HUES64 (cell line): ENCODE measurements at regions not wholly inside any gene's neighbourhood (a gene's known extent, or its start where the extent isn't known, plus 50 kb on each side); places are given as distances from the start of the nearest gene placed in this dataset.
A peak's percentile ranks its signal among the peaks of the same experiment; 100 is the strongest.

Experiments
- H3K27ac ChIP-seq: 2 replicates; pipeline ENCODE4 v1.7.0; 2013; ENCODE audit warnings: low read depth, low read length, inconsistent platforms
- H3K27me3 ChIP-seq: 2 replicates; pipeline ENCODE4 v1.6.1; 2013; ENCODE audit warnings: mild to moderate bottlenecking, low read length; ENCODE audit not compliant: insufficient read depth
- H3K36me3 ChIP-seq: 2 replicates; pipeline ENCODE4 v1.6.1; 2013; ENCODE audit warnings: mild to moderate bottlenecking, low read length; ENCODE audit not compliant: insufficient read depth
- H3K4me1 ChIP-seq: 2 replicates; pipeline ENCODE4 v1.6.1; 2013; ENCODE audit warnings: mild to moderate bottlenecking, low read length, moderate library complexity; ENCODE audit not compliant: insufficient read depth
- H3K4me3 ChIP-seq: 2 replicates; pipeline ENCODE4 v1.5.1; 2013; ENCODE audit warnings: mild to moderate bottlenecking, low read length, moderate library complexity
- H3K9ac ChIP-seq: 2 replicates; pipeline ENCODE4 v1.6.1; 2013; ENCODE audit warnings: mild to moderate bottlenecking, low read depth, low read length
- H3K9me3 ChIP-seq: 2 replicates; pipeline ENCODE4 v1.6.1; 2013; ENCODE audit warnings: low read depth, low read length; ENCODE audit not compliant: insufficient read depth
- WGBS: fragments of 150-250, 120-280 bp; methylation state at CpG from one replicate; pipeline ENCODE4 v1.1.7; 2013; ENCODE audit warnings: missing lambda C conversion rate; 5-methylcytosine and 5-hydroxymethylcytosine counted together

DNA sequence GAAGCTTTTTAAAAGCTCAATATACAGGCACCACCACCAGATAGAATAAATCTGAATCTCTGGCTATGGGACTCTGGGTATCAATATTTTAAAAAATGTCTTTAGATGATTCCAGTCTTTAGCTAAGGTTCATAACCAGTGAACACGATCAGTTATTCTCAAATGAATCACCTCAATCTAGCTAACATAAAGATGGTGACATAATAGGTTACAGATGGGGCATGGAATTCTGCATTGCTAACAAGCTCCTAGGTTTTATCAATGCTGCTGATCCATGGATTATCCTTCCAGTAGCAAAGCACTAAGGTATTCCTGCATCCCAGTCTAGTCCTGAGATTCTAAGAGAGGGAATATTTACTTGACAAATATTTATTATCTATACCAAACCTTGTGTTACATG lies 415.5 kb upstream of the CDH11 start:
- no peaks in the 10 kb centered on the region for H3K27me3 ChIP-seq
- H3K36me3 ChIP-seq: no peaks in the 10 kb centered on the region
- H3K9ac ChIP-seq: no peak overlapping the region
- no peak overlapping the region for H3K27ac ChIP-seq
- no peaks in the 10 kb centered on the region for H3K9me3 ChIP-seq
- no peak overlapping the region for H3K4me3 ChIP-seq
- no peaks in the 10 kb centered on the region for H3K4me1 ChIP-seq
- WGBS: no CpG with 5 or more reads among the region's 1 CpG

DNA sequence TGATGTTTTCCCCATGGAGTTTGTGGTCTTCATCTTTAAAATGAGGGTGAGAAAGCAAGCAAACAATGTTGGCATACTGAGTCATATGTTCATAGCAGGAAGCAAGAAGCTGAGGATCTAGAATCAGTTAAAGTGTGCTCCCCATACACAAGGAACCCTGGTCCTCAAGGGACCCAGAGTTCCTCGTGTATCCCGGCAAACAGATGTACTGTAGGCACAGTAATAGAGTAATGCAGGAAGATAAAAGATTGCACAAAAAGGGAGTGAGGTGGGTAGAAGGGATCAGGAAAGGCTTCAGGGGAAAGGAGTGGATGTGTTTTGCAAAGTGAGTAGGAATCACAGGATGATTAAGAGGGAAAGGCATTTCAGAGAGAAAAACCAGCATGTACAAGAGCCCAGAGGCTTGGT lies 412.3 kb upstream of the CDH11 start:
- no peak overlapping the region for H3K4me3 ChIP-seq
- WGBS: 91% methylated on average over 2 of the region's 2 CpGs

DNA sequence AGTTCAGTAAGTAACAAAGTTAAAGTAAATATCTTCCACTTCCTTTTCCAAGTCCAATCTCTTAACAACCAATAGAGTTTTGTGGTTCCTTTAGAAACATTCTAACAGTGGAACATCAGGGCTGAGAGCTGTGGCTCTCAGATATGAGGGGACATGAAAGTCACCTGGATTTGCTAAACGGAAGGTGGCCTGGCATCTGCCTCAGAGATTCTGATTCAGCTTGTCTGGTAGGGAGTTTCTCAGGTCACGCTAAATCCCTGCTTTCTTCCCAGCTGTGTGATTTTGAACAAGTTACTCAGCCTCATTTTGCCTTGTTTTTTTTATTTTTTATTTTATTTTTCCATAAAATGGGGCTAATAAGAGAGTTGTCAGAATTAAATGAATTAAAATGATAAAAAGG lies 411.0 kb upstream of the CDH11 start:
- no peaks in the 10 kb centered on the region for H3K9me3 ChIP-seq
- H3K9ac ChIP-seq: no peak overlapping the region
- 80% methylated on average over 2 of the region's 2 CpGs for WGBS
- H3K4me3 ChIP-seq: no peak overlapping the region
- no peaks in the 10 kb centered on the region for H3K27me3 ChIP-seq
- no peaks in the 10 kb centered on the region for H3K36me3 ChIP-seq
- no peak overlapping the region for H3K27ac ChIP-seq
- H3K4me1 ChIP-seq: no peaks in the 10 kb centered on the region

More for the DNA sequence above, 412.3 kb upstream of the CDH11 start:
- H3K4me1 ChIP-seq: no peaks in the 10 kb centered on the region
- H3K9me3 ChIP-seq: no peaks in the 10 kb centered on the region
- H3K9ac ChIP-seq: no peak overlapping the region
- no peak overlapping the region for H3K27ac ChIP-seq
- no peaks in the 10 kb centered on the region for H3K36me3 ChIP-seq
- no peaks in the 10 kb centered on the region for H3K27me3 ChIP-seq

DNA sequence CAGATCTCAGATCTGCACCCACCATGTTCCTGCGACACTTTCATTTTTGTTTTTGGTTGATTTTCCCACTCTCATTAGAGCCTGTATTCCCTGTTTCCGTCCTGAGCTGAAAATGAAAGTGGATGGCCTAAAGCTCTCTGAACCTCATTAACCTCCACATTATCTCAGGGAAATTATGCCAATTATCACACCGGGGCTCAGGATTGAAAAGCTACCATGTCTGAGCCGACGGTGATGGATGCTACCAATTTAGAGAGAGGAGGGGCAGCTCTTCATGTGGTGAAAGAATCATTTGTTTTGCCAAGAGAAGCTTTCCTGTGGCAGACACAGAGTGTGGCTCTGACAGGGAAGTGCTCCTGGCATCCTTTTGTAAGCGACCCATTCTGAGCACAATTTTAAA lies 410.4 kb upstream of the CDH11 start:
- no peak overlapping the region for H3K4me3 ChIP-seq
- H3K9me3 ChIP-seq: no peaks in the 10 kb centered on the region
- 85% methylated on average over 6 of the region's 6 CpGs for WGBS
- no peaks in the 10 kb centered on the region for H3K27me3 ChIP-seq
- no peaks in the 10 kb centered on the region for H3K4me1 ChIP-seq
- H3K36me3 ChIP-seq: no peaks in the 10 kb centered on the region
- H3K27ac ChIP-seq: no peak overlapping the region
- H3K9ac ChIP-seq: no peak overlapping the region

DNA sequence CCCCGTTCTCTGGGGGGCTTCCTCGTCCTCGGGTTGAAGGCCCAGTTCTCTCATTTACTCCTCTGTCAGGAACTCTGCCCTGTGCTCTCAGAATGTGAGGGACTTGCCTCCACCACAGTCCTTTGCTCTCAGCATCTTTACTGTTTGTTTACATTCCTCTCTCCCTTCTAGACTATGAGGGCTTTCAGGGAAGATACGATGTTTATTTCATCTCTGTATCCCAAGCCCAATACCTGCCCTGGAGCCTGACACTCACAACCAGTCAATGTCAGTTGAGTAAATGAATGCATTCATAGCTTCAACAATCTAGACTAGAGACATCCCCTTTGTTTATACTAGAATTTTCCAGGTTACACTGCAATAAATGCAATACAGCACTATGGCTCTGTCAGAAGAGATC lies 409.6 kb upstream of the CDH11 start:
- H3K27me3 ChIP-seq: no peaks in the 10 kb centered on the region
- 94% methylated on average over 4 of the region's 4 CpGs for WGBS
- no peak overlapping the region for H3K27ac ChIP-seq
- no peak overlapping the region for H3K4me3 ChIP-seq
- H3K36me3 ChIP-seq: no peaks in the 10 kb centered on the region
- H3K4me1 ChIP-seq: no peaks in the 10 kb centered on the region
- H3K9me3 ChIP-seq: no peaks in the 10 kb centered on the region
- no peak overlapping the region for H3K9ac ChIP-seq

DNA sequence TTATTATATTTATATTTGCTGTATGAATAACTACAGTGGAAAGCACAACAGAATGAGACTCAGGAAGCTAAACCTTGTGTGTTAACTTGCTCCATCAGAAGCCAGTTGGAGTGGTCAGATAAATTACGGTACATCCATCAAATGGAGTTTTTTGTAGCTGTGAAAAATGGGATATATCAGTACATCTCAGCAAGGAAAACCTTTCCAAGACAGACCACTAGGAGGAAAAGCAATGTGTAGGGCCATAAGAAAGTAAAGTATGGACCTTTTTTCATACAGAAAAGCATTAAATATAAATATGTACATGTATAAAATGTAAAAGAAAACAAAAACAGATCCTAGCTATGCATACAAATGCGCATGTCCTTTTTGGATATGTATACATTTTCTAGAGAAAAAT lies 403.8 kb upstream of the CDH11 start:
- peaks cover 30% of the 10 kb centered on the region for H3K4me1 ChIP-seq
- 100% methylated on average over 1 of the region's 2 CpGs for WGBS
- H3K27ac ChIP-seq: no peak overlapping the region

DNA sequence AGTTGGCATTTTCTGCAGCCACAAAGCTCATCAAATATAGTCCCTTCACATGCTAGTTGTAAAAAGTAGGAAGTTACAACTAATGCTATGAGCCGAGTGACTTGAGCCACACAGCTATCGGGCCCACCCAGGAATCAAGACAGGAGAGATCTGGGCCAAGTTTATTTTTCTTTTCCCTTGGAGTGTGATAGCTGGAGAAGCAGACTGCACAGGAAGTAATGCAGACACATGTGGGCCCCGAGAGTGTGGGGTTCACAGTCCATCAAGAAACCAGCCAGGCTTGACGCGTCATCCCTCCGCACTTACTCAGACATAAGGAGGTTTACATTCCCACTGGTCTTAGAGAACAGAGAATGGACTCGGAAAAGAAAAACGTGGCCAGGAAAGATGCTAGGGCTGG lies 403.1 kb upstream of the CDH11 start:
- Histone ChIP-seq H3K27ac (no peak overlapping the region), H3K4me3 (no peak overlapping the region), H3K9me3 (no peaks in the 10 kb centered on the region), H3K27me3 (no peaks in the 10 kb centered on the region), H3K4me1 (peaks cover 37% of the 10 kb centered on the region), H3K36me3 (no peaks in the 10 kb centered on the region), H3K9ac (no peak overlapping the region)
- 92% methylated on average over 8 of the region's 8 CpGs for WGBS

More for the DNA sequence above, 403.8 kb upstream of the CDH11 start:
- Histone ChIP-seq H3K27me3 (no peaks in the 10 kb centered on the region), H3K4me3 (no peak overlapping the region), H3K9me3 (no peaks in the 10 kb centered on the region), H3K36me3 (no peaks in the 10 kb centered on the region), H3K9ac (no peak overlapping the region)

DNA sequence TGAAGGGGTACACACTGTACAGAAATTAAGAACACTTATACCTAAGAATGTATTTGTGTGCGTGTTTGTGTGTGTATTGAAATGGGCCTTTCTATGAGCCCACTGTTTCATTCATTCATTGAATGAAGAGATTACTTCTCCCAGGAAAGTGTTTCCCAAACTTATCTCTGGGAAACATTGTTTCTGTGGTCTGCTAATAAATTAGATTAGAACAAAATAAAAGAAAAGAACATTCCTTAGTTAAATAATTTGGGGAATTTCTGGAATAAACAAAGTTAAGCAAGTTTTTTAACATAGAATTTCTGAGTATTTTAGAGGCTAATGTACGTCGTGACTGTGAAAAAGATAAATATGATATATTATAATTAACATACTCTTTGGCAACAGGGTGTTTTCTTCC lies 402.4 kb upstream of the CDH11 start:
- Histone ChIP-seq H3K9ac (no peak overlapping the region), H3K36me3 (no peaks in the 10 kb centered on the region), H3K4me1 (peaks cover 39% of the 10 kb centered on the region), H3K27me3 (no peaks in the 10 kb centered on the region), H3K4me3 (no peak overlapping the region), H3K9me3 (no peaks in the 10 kb centered on the region), H3K27ac (no peak overlapping the region)
- WGBS: no CpG with 5 or more reads among the region's 3 CpGs

DNA sequence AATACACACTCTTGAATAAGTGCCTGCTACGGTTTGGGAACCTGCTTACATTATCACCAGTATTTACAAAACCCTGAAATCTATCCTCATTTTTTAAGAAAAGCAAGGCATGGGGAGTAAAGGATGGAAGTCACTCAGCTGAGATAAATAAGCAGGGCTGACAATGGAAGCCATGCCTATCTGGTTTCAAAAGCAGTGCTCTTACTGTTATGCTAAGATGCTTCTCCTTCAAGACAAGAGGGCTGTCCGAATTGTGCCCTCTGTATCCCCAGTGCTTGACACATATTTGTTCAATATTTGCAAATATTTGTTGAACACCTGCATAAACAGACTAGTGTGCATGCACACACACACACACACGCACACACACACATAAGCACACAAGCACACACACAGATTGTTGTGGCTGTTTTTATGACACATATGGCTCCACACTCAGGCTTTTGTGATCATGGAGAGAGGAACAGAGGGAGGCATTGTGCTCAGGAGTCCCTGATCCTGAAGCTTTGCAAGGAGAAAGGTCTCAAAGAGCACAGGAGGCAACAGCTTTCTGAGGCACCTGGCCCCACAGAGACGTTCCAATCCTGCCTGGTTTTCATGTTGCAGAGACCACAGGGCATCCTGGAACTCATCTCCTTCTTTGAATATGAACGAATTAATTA lies 401.6 kb upstream of the CDH11 start:
- Histone ChIP-seq H3K36me3 (no peaks in the 10 kb centered on the region), H3K9ac (no peak overlapping the region), H3K27me3 (no peaks in the 10 kb centered on the region), H3K27ac (peak overlapping the region; percentile 11; the same call in 1 of the 2 replicates), H3K4me3 (no peak overlapping the region), H3K9me3 (no peaks in the 10 kb centered on the region), H3K4me1 (peaks cover 39% of the 10 kb centered on the region)
- 58% methylated on average over 5 of the region's 5 CpGs for WGBS

DNA sequence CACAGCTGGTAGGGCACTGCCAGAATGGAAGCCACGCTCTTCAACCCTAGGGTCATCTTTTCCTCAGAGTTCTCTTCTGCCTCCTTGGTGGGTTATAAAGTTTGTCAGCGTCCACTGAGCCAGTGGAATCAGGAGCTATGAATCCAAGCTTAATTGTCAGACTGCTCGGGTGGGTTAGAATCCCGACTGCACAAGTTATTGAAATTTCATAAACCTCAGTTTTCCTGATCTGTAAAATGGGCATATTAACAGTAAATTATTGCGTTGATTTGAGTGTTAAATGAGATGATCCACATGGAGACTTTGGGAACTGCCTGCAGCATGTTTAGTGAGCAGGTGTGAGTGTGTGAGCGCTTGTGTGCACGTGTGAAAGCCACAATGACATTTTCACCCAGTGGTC lies 400.5 kb upstream of the CDH11 start:
- no peaks in the 10 kb centered on the region for H3K9me3 ChIP-seq
- no peak overlapping the region for H3K4me3 ChIP-seq
- H3K4me1 ChIP-seq: peaks cover 39% of the 10 kb centered on the region
- WGBS: 92% methylated on average over 7 of the region's 7 CpGs
- no peaks in the 10 kb centered on the region for H3K27me3 ChIP-seq
- no peak overlapping the region for H3K9ac ChIP-seq
- no peaks in the 10 kb centered on the region for H3K36me3 ChIP-seq
- peak overlapping the region; percentile 58; the same call in 1 of the 2 replicates for H3K27ac ChIP-seq

DNA sequence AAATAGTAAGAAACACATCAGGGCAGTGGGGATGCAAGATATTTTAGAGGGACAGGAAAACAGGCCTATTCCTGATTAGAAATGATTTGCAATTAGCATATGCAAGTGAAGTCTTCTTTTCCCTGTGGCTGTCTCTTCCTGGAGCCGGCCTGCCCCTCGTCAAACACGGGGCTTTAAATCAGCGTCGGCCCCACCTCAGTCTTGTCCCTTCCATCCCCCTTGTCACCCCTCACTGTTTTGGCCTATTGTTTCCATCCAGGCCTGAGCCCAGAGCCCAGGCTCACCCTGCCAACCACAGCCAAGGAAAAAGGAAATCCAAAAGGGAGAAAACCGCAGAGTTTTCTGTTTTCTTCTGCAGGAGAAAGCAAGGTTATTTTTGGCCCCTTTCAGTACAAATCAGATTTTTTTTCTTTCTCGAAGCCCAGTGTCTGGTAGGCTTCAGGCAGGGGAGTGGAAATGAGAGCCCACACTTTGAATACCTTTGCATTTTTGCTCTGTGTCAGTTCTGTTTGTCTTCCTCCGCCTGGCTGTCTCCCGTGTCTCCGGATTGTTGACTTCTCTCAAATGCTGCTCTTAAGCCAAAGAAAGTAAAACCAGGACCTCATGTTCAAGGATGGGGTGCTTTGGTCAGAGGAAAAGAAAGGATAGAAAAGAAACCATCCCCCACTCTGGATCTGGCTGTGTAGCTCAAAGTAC lies 399.9 kb upstream of the CDH11 start:
- Histone ChIP-seq H3K27me3 (no peaks in the 10 kb centered on the region), H3K27ac (peak overlapping the region; percentile 58; the same call in 1 of the 2 replicates), H3K9me3 (no peaks in the 10 kb centered on the region), H3K4me1 (peaks cover 39% of the 10 kb centered on the region), H3K4me3 (no peak overlapping the region), H3K9ac (no peak overlapping the region; the same call in 1 of the 2 replicates), H3K36me3 (no peaks in the 10 kb centered on the region)
- WGBS: 29% methylated on average over 10 of the region's 10 CpGs
